ENCODE measurements at regions not wholly inside any gene's neighbourhood (a gene's known extent, or its start where the extent isn't known, plus 50 kb on each side); places are given as distances from the start of the nearest gene placed in this dataset.

- TF ChIP-seq, protein P1, sequence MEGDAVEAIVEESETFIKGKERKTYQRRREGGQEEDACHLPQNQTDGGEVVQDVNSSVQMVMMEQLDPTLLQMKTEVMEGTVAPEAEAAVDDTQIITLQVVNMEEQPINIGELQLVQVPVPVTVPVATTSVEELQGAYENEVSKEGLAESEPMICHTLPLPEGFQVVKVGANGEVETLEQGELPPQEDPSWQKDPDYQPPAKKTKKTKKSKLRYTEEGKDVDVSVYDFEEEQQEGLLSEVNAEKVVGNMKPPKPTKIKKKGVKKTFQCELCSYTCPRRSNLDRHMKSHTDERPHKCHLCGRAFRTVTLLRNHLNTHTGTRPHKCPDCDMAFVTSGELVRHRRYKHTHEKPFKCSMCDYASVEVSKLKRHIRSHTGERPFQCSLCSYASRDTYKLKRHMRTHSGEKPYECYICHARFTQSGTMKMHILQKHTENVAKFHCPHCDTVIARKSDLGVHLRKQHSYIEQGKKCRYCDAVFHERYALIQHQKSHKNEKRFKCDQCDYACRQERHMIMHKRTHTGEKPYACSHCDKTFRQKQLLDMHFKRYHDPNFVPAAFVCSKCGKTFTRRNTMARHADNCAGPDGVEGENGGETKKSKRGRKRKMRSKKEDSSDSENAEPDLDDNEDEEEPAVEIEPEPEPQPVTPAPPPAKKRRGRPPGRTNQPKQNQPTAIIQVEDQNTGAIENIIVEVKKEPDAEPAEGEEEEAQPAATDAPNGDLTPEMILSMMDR (optimal IDR thresholded peaks at IDR 0.05 in 1 of 3, IDR thresholded peaks at IDR 0.05 in 1 of 3, conservative IDR thresholded peaks at IDR 0.05 in 1 of 3; ENCODE audit: extremely low read depth in 1 of 3, insufficient read depth in 2 of 3, low read length in 3 of 3), result no peak
- no peak for TF ChIP-seq EZH2 (IDR thresholded peaks at IDR 0.05; ENCODE audit: low read length)
These were observed 200.0 kb downstream of the POLR1F start for GRCh38 chr7:19508821-19509220.
